Glomerular visceral epithelial cell (primary cell): ENCODE measurements at regions not wholly inside any gene's neighbourhood (a gene's known extent, or its start where the extent isn't known, plus 50 kb on each side); places are given as distances from the start of the nearest gene placed in this dataset.

Experiments used
- DNase-seq: peaks from one replicate; pipeline ENCODE4 v3.0.0-alpha.2; 2016; ENCODE audit errors: extremely low spot score

- DNase-seq = peak; percentile 55
Observed at GRCh38 chr15:60212536-60212935, 185.2 kb downstream of the ANXA2 start.

GRCh38 chr15:60213377-60214000 lies 184.3 kb downstream of the ANXA2 start:
- no peak for DNase-seq

GRCh38 chr15:60214201-60214600 lies 183.6 kb downstream of the ANXA2 start:
- DNase-seq = no peak

GRCh38 chr15:60215225-60215963 lies 182.4 kb downstream of the ANXA2 start:
- DNase-seq = no peak

- DNase-seq = no peak
Observed at GRCh38 chr15:60217161-60217560, 180.6 kb downstream of the ANXA2 start.

GRCh38 chr15:60218256-60218655 lies 179.5 kb downstream of the ANXA2 start:
- no peak for DNase-seq

- no peak for DNase-seq
Observed at GRCh38 chr15:60219866-60220265, 177.9 kb downstream of the ANXA2 start.

GRCh38 chr15:60221356-60221755 lies 176.4 kb downstream of the ANXA2 start:
- DNase-seq = no peak

GRCh38 chr15:60222404-60222803 lies 175.4 kb downstream of the ANXA2 start:
- DNase-seq = no peak

GRCh38 chr15:60223176-60223575 lies 174.6 kb downstream of the ANXA2 start:
- peak; percentile 3 for DNase-seq

GRCh38 chr15:60226924-60227323 lies 170.9 kb downstream of the ANXA2 start:
- DNase-seq = no peak

- DNase-seq = no peak
Observed at GRCh38 chr15:60228101-60228500, 169.7 kb downstream of the ANXA2 start.

GRCh38 chr15:60228619-60229018 lies 169.2 kb downstream of the ANXA2 start:
- DNase-seq = no peak

- no peak for DNase-seq
Observed at GRCh38 chr15:60235951-60236710, 161.7 kb downstream of the ANXA2 start.

GRCh38 chr15:60237446-60237845 lies 160.3 kb downstream of the ANXA2 start:
- DNase-seq = no peak

GRCh38 chr15:60243769-60244168 lies 154.0 kb downstream of the ANXA2 start:
- DNase-seq = no peak

- DNase-seq = no peak
Observed at GRCh38 chr15:60244813-60245212, 153.0 kb downstream of the ANXA2 start.

GRCh38 chr15:60250316-60250715 lies 147.5 kb downstream of the ANXA2 start:
- no peak for DNase-seq

- DNase-seq = no peak
Observed at GRCh38 chr15:60251300-60252070, 146.3 kb downstream of the ANXA2 start.

- no peak for DNase-seq
Observed at GRCh38 chr15:60254416-60254815, 143.4 kb downstream of the ANXA2 start.

- no peak for DNase-seq
Observed at GRCh38 chr15:60255390-60255789, 142.4 kb downstream of the ANXA2 start.

GRCh38 chr15:60257591-60258159 lies 140.1 kb downstream of the ANXA2 start:
- DNase-seq = no peak
